HG02642 (cell line): ENCODE measurements at regions not wholly inside any gene's neighbourhood (a gene's known extent, or its start where the extent isn't known, plus 50 kb on each side); places are given as distances from the start of the nearest gene placed in this dataset.

Experiments used
- ATAC-seq: cut with Tn5 transposase; IDR thresholded peaks from one replicate; pipeline ENCODE4 v1.9.1; 2021; ENCODE audit warnings: mild to moderate bottlenecking; ENCODE audit not compliant: unreplicated experiment, poor library complexity

GRCh38 chr2:57100436-57100835 lies 916.6 kb downstream of the CCDC85A start:
- no peak for ATAC-seq

- ATAC-seq, result no peak
Measured at GRCh38 chr2:57105694-57106093, 921.9 kb downstream of the CCDC85A start.

- ATAC-seq, result no peak
Measured at GRCh38 chr2:57107353-57107752, 923.6 kb downstream of the CCDC85A start.

- ATAC-seq, result no peak
Measured at GRCh38 chr2:57111531-57111930, 927.7 kb downstream of the CCDC85A start.

- ATAC-seq, result no peak
Measured at GRCh38 chr2:57119141-57119540, 927.5 kb upstream of the VRK2 start.

GRCh38 chr2:57126410-57126809 lies 920.2 kb upstream of the VRK2 start:
- no peak for ATAC-seq

GRCh38 chr2:57139179-57139578 lies 907.4 kb upstream of the VRK2 start:
- no peak for ATAC-seq

- no peak for ATAC-seq
Measured at GRCh38 chr2:57141269-57141668, 905.3 kb upstream of the VRK2 start.

- ATAC-seq, result no peak
Measured at GRCh38 chr2:57146951-57147350, 899.7 kb upstream of the VRK2 start.

GRCh38 chr2:57156231-57156924 lies 890.2 kb upstream of the VRK2 start:
- no peak for ATAC-seq

- no peak for ATAC-seq
Measured at GRCh38 chr2:57160976-57161375, 885.6 kb upstream of the VRK2 start.

- ATAC-seq, result no peak
Measured at GRCh38 chr2:57177176-57177575, 869.4 kb upstream of the VRK2 start.

- ATAC-seq, result no peak
Measured at GRCh38 chr2:57180042-57180567, 866.5 kb upstream of the VRK2 start.

- no peak for ATAC-seq
Measured at GRCh38 chr2:57180678-57181077, 865.9 kb upstream of the VRK2 start.

GRCh38 chr2:57181315-57182038 lies 865.1 kb upstream of the VRK2 start:
- ATAC-seq, result no peak

- ATAC-seq, result no peak
Measured at GRCh38 chr2:57182916-57183315, 863.7 kb upstream of the VRK2 start.

- no peak for ATAC-seq
Measured at GRCh38 chr2:57185568-57185967, 861.0 kb upstream of the VRK2 start.

- no peak for ATAC-seq
Measured at GRCh38 chr2:57190007-57190406, 856.6 kb upstream of the VRK2 start.

GRCh38 chr2:57199663-57200062 lies 846.9 kb upstream of the VRK2 start:
- ATAC-seq, result no peak

GRCh38 chr2:57204364-57204763 lies 842.2 kb upstream of the VRK2 start:
- no peak for ATAC-seq

- no peak for ATAC-seq
Measured at GRCh38 chr2:57205241-57205640, 841.4 kb upstream of the VRK2 start.

- no peak for ATAC-seq
Measured at GRCh38 chr2:57207191-57207590, 839.4 kb upstream of the VRK2 start.
